ENCODE measurements at regions not wholly inside any gene's neighbourhood (a gene's known extent, or its start where the extent isn't known, plus 50 kb on each side); places are given as distances from the start of the nearest gene placed in this dataset.

DNA sequence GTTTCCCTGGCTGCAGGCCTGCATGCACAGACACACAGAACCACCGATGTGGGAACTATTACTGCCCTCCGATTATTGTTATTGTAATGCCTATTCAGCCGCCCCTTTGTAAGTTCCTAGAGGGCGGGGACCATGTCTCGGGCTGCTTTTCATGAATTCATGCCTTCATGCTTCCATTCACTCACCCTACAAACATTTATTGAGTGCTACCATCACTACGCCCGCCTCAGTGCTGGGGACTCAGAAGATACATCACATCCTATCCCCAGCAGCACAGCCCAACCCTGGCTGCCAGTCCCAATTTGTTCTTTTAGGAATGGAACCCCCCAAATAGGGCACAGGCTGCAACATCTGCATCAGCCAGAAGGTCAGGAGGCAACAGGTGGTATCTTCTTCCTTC lies 75.9 kb downstream of the FOXA2 start:
- DNase-seq (ENCODE audit: low read depth), result no peak
- Histone ChIP-seq H3K36me3 (ENCODE audit: control insufficient read depth, insufficient read depth, low read length) (no peaks in the 10 kb centered on the region), H3K4me3 (ENCODE audit: low read depth, low read length) (no peak overlapping the region), H3K27me3 (ENCODE audit: control insufficient read depth, insufficient read depth, low read length) (no peaks in the 10 kb centered on the region)
- CTCF ChIA-PET, result no interaction called here
- TF ChIP-seq, protein P1, sequence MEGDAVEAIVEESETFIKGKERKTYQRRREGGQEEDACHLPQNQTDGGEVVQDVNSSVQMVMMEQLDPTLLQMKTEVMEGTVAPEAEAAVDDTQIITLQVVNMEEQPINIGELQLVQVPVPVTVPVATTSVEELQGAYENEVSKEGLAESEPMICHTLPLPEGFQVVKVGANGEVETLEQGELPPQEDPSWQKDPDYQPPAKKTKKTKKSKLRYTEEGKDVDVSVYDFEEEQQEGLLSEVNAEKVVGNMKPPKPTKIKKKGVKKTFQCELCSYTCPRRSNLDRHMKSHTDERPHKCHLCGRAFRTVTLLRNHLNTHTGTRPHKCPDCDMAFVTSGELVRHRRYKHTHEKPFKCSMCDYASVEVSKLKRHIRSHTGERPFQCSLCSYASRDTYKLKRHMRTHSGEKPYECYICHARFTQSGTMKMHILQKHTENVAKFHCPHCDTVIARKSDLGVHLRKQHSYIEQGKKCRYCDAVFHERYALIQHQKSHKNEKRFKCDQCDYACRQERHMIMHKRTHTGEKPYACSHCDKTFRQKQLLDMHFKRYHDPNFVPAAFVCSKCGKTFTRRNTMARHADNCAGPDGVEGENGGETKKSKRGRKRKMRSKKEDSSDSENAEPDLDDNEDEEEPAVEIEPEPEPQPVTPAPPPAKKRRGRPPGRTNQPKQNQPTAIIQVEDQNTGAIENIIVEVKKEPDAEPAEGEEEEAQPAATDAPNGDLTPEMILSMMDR (IDR thresholded peaks at IDR 0.05; ENCODE audit: insufficient read depth, low read depth, low read length), result no peak
- POLR2A ChIA-PET, result no interaction called here

DNA sequence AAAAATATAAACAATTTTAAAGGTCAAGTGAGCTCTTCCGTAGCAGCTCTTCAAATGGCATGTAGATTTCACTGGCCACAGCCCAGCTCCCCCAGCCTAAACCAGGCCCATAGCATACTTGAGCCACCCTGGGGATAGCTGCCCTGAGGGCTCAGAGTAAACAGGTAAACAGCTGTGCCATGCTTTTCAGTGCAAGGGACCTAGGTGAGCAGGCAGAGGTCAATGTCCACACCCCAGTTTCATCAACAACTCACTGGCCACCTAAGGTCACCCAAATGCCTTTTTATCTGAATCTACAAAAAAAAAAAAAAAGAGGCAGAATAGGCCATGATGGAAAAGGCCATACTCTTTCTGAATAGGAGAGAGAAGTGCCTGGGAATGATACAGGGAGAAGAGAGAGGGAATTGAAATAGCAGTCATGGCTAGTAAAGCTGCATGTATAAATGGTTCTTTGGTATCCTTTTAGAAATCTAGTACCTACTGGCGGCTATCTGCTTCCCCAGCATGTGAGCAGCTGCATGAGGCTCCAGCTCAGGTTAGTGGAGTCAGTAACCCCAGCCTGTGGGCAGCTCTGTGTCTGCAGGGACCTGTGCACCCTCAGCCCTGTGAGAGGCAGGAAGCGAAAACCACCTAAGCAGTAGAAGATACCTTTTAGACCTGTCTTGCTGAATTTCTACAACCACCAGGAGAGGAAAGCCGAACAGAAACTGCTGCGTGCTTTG lies 77.0 kb downstream of the FOXA2 start:
- TF ChIP-seq, protein P1 (IDR thresholded peaks at IDR 0.05; ENCODE audit: insufficient read depth, low read depth, low read length), result no peak
- POLR2A ChIA-PET, result no interaction called here

DNA sequence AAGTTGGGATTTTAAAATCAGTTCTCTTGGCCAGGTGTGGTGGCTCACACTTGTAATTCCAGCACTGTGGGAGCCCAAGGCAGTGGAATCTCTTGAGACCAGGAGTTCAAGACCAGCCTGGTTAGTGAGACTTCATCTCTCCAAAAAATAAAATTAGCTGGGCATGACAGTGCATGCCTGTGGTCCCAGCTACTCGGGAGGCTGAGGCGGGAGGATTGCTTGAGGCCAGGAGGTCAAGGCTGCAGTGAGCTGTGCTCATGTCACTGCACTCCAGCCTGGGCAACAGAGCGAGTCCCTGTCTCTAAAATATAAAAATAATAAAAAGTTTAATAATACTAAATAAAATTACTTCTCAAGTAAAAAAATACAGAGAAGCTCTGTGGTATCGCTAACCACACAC lies 77.5 kb downstream of the FOXA2 start:
- POLR2A ChIA-PET, result no interaction called here
- Histone ChIP-seq H3K4me3 (ENCODE audit: low read depth, low read length) (no peak overlapping the region), H3K36me3 (ENCODE audit: control insufficient read depth, insufficient read depth, low read length) (no peaks in the 10 kb centered on the region), H3K27me3 (ENCODE audit: control insufficient read depth, insufficient read depth, low read length) (no peaks in the 10 kb centered on the region)
- TF ChIP-seq, protein P1 (IDR thresholded peaks at IDR 0.05; ENCODE audit: insufficient read depth, low read depth, low read length), result no peak
- DNase-seq (ENCODE audit: low read depth), result no peak
- CTCF ChIA-PET, result interaction anchor here (0.6 kb wide), 2 partner anchors 15 to 185 kb away, joined by 3 read pairs; no protein-coding TSS in a partner anchor

More for the DNA sequence above, 77.0 kb downstream of the FOXA2 start:
- Histone ChIP-seq H3K4me3 (ENCODE audit: low read depth, low read length) (no peak overlapping the region), H3K27me3 (ENCODE audit: control insufficient read depth, insufficient read depth, low read length) (no peaks in the 10 kb centered on the region), H3K36me3 (ENCODE audit: control insufficient read depth, insufficient read depth, low read length) (no peaks in the 10 kb centered on the region)
- DNase-seq (ENCODE audit: low read depth), result no peak
- CTCF ChIA-PET, result interaction anchor here (0.6 kb wide), 1 partner anchor 184 kb away, joined by 3 read pairs; no protein-coding TSS in a partner anchor

DNA sequence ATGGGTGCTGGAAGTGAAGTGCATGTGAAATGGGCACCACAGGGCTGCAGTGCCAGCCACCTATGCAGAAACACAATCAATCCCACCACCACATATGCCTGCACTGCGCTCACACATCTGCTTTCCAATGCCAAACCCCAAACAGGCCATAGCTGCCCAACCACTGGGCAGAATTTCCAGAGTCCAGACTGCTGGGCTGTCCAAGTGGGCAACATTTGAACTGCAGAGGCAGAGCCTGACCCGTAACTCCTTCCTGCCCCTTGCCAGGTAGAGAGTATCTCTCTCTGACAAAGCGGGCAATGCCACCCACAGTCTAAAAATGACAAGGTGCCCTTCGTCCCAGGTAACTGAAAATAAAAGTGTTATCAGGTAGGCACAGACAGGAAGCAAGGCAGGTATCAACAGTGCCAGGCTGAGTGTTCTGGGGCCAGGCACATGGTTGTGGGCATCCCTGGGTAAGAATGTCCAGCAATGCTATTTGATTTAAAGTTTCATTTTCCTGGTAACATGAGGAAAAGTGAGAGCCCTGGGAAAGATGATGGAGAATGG lies 79.5 kb downstream of the FOXA2 start:
- DNase-seq (ENCODE audit: low read depth), result no peak
- Histone ChIP-seq H3K4me3 (ENCODE audit: low read depth, low read length) (no peak overlapping the region), H3K36me3 (ENCODE audit: control insufficient read depth, insufficient read depth, low read length) (no peaks in the 10 kb centered on the region), H3K27me3 (ENCODE audit: control insufficient read depth, insufficient read depth, low read length) (no peaks in the 10 kb centered on the region)
- ChIA-PET CTCF (interaction anchor here (0.8 kb wide), 1 partner anchor 12 kb away, joined by 5 read pairs; no protein-coding TSS in a partner anchor), POLR2A (no interaction called here)
- TF ChIP-seq, protein P1 (IDR thresholded peaks at IDR 0.05; ENCODE audit: insufficient read depth, low read depth, low read length), result no peak

DNA sequence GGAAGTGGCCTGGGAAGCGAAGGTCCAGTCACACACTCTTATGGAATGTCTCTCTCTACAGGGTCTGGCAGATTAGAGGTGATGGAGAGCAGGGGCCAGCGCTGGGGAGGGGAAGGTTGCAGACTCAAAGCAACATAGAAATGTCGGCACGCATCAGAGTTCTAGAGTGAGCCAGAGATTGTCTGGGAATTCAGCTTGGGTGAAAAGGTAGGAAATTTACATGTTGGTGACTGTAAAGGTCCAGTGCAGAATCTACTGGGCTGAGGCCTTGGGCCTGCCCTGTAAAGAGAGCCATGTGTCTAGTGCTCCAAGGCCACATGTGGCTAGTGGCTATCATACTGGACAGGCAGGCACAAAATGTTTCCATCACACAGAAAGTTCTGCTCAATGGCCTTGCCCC lies 80.8 kb downstream of the FOXA2 start:
- TF ChIP-seq, protein P1 (IDR thresholded peaks at IDR 0.05; ENCODE audit: insufficient read depth, low read depth, low read length), result no peak
- no peak overlapping the region for H3K4me3 ChIP-seq (ENCODE audit: low read depth, low read length)
- DNase-seq (ENCODE audit: low read depth), result no peak
- no peaks in the 10 kb centered on the region for H3K36me3 ChIP-seq (ENCODE audit: control insufficient read depth, insufficient read depth, low read length)
- POLR2A ChIA-PET, result no interaction called here
- CTCF ChIA-PET, result no interaction called here
- H3K27me3 ChIP-seq (ENCODE audit: control insufficient read depth, insufficient read depth, low read length), result no peaks in the 10 kb centered on the region

Measured in BJ (cell line).